Smooth muscle cell (in vitro differentiated cells): ENCODE measurements at regions not wholly inside any gene's neighbourhood (a gene's known extent, or its start where the extent isn't known, plus 50 kb on each side); places are given as distances from the start of the nearest gene placed in this dataset. TPM values are rescaled to one million over a fixed set of nuclear protein-coding genes. Genes with fewer than 3 reads are reported as not detected.
"Not testable (repeated sequence)": the region's sequence is repeated elsewhere in the genome, so short reads cannot be mapped to it uniquely, and the experiment has no call there.

Experiments
- DNase-seq: peaks from one replicate; lab custom pipeline; 2025; ENCODE audit not compliant: unreplicated experiment; lab: John Stamatoyannopoulos, UW
- H2AFZ ChIP-seq: fragments of 200-600 bp; sonication (generic); 2 replicates; pipeline ENCODE4 v1.6.0; 2016; ENCODE audit warnings: antibody characterized with exemption, low read depth, mild to moderate bottlenecking
- H3F3A ChIP-seq: fragments of 200-600 bp; sonication (generic); 2 replicates; pipeline ENCODE4 v1.6.0; 2017; ENCODE audit warnings: antibody characterized with exemption, low read depth
- H3K27ac ChIP-seq: fragments of 200-600 bp; sonication (generic); 2 replicates; pipeline ENCODE4 v1.5.1; 2016; ENCODE audit warnings: low read depth, mild to moderate bottlenecking
- H3K27me3 ChIP-seq: fragments of 200-600 bp; sonication (generic); 2 replicates; pipeline ENCODE4 v1.6.1; 2016; ENCODE audit warnings: low read depth, mild to moderate bottlenecking
- H3K36me3 ChIP-seq: fragments of 200-600 bp; sonication (generic); 2 replicates; pipeline ENCODE4 v1.5.1; 2016; ENCODE audit warnings: low read depth
- H3K4me1 ChIP-seq: fragments of 200-600 bp; sonication (generic); 2 replicates; pipeline ENCODE4 v1.5.1; 2016; ENCODE audit warnings: low read depth
- H3K4me2 ChIP-seq: fragments of 200-600 bp; sonication (generic); 2 replicates; pipeline ENCODE4 v1.6.0; 2016; ENCODE audit warnings: mild to moderate bottlenecking
- H3K4me3 ChIP-seq: fragments of 200-600 bp; sonication (generic); 2 replicates; pipeline ENCODE4 v1.5.1; 2016; ENCODE audit warnings: mild to moderate bottlenecking
- H3K79me2 ChIP-seq: fragments of 200-600 bp; sonication (generic); 2 replicates; pipeline ENCODE4 v1.6.0; 2016; ENCODE audit warnings: low read depth, mild to moderate bottlenecking
- H3K9ac ChIP-seq: fragments of 200-600 bp; sonication (generic); 2 replicates; pipeline ENCODE4 v1.6.0; 2016; ENCODE audit warnings: low read depth
- H3K9me3 ChIP-seq: fragments of 200-600 bp; sonication (generic); replicated peaks from 2 replicates; pipeline ENCODE4 v1.5.1; 2016; ENCODE audit warnings: low read depth
- H4K20me1 ChIP-seq: fragments of 200-600 bp; sonication (generic); 2 replicates; pipeline ENCODE4 v1.6.0; 2016; ENCODE audit warnings: low read depth
- WGBS: methylation state at CpG from one replicate; pipeline ENCODE4 v1.1.7; 2016; ENCODE audit warnings: low lambda C conversion rate; 5-methylcytosine and 5-hydroxymethylcytosine counted together
- microRNA-seq: library from miRNA; unstranded; fragments of <30 nt; microRNA quantifications from one replicate; pipeline ENCODE4, GENCODE V29; 2016; ENCODE audit warnings: borderline number of aligned reads
- small RNA-seq: library from RNA; depleted of rRNA; stranded (forward); fragments of <200 nt; gene quantifications from one replicate; pipeline ENCODE3, GENCODE V24; 2014

DNA sequence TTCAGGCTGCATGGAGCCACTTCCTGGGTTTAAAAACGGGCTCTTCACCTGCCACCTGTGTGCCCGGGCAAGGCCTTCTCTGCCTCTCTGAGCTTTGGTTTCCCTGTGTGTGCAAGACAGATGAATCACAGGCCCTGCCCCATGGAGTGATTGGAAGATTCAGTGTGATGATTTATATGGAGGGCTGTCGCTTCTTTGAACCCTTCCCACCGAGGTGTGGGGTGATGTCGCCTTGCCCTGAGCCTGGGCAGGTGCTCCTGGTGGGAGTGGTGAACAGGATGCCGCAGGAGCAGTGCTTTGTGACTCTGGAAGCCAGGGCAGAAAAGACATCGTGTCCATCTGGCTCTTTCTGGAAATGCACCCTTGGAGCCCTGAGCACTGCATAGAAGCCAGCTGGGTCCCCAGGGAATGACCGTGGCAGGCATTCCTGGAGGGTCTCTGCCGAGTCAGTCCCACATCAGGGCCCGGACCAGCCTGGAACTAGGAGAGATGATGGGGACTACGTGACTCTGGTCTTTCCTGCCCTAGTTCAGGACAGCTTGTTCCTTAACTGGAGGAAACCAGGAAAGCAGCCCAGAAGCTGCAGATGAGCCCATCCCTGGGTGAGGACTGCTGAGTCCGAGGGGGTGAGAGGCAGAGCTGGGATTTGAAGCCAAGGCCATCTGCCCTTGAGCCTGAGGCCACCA, 56.1 kb upstream of the METTL9 start:
- H3K4me2 ChIP-seq, DNase-seq: not testable (repeated sequence)
- WGBS, result 87% methylated on average over 12 of the region's 12 CpGs

DNA sequence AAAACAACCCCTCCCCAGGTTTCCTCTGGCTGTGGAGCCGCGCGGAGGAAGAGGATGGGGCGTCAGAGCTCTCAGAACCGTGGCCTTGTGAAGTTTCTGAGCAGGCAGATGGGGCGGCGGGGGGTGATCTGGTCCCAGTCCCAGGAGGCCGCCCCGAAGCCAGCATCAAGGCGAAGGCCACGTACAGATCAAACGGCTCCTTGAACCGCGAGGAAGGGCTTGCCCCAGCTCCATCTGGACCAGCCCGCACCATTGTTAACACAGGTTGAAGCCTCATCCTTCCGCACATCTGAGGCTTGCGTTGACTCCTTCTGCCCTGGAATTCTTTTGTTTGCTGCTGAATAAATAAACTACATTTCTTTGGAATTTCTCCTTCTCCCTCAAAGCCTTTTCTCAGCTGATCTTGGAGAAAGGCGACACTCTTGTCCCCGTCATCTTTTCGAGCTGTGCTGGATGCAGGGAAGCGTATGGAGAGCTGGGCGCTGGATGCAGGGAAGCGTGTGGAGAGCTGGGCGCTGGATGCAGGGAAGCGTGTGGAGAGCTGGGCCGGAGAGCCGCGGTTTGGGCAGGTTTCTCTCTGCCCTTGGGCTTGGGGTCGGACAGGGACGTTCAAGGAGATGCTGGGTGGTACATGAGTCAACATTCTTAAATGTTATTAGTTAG, 53.6 kb upstream of the METTL9 start:
- H2AFZ ChIP-seq, result not testable (repeated sequence)

More for the DNA sequence above, 56.1 kb upstream of the METTL9 start:
- not testable (repeated sequence) for H3K27ac ChIP-seq, H3K4me3 ChIP-seq, H3K79me2 ChIP-seq, H3K4me1 ChIP-seq, H3K9ac ChIP-seq, H3F3A ChIP-seq, H2AFZ ChIP-seq, H3K27me3 ChIP-seq, H4K20me1 ChIP-seq, H3K9me3 ChIP-seq, H3K36me3 ChIP-seq

DNA sequence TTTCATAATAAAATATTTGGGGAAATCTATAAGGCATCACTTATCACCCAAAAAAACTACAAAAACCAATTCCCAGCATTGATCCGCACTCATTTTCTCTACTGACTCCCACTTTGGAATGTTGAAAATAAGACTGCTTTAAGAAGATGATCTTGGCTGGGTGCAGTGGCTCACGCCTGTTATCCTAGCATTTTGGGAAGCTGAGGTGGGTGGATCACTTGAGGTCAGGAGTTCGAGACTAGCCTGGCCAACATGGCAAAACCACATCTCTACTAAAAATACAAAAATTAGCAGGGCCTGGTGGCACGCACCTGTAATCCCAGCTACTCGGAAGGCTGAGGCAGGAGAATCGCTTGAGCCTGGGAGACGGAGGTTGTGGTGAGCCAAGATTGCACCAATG, 50.0 kb upstream of the METTL9 start:
- not testable (repeated sequence) for H3K36me3 ChIP-seq, H3F3A ChIP-seq, H3K4me2 ChIP-seq, H4K20me1 ChIP-seq, H3K9ac ChIP-seq, H3K4me3 ChIP-seq, H3K79me2 ChIP-seq, H2AFZ ChIP-seq, H3K27me3 ChIP-seq, H3K9me3 ChIP-seq, H3K27ac ChIP-seq, DNase-seq, H3K4me1 ChIP-seq
- 89% methylated on average over 7 of the region's 7 CpGs for WGBS

More for the DNA sequence above, 53.6 kb upstream of the METTL9 start:
- not testable (repeated sequence) for H3K4me3 ChIP-seq, H3K9me3 ChIP-seq, H3F3A ChIP-seq, H3K27ac ChIP-seq, H3K4me1 ChIP-seq, H3K36me3 ChIP-seq, H3K4me2 ChIP-seq, H3K79me2 ChIP-seq, DNase-seq, H4K20me1 ChIP-seq, H3K9ac ChIP-seq, H3K27me3 ChIP-seq
- 86% methylated on average over 30 of the region's 30 CpGs for WGBS

Small RNA genes in the stretch of these regions (microRNA-seq; reads per million reads assigned to microRNA genes)
- not detected for gene MIR3680-1

Small RNA genes in the stretch of these regions (small RNA-seq; reads per million reads assigned to genes)
- gene MIR3680-1, result not detected
